CD14-positive monocyte (primary cell): ENCODE measurements at regions not wholly inside any gene's neighbourhood (a gene's known extent, or its start where the extent isn't known, plus 50 kb on each side); places are given as distances from the start of the nearest gene placed in this dataset.

Source experiments
- DNase-seq, 3 donors: peaks; one replicate each; pipeline ENCODE4 v3.0.0-alpha.2; 2011 to 2022
- H2AFZ ChIP-seq: 2 replicates; pipeline ENCODE4 v1.6.0; 2012; ENCODE audit warnings: mild to moderate bottlenecking, low read depth, low read length, inconsistent platforms; ENCODE audit not compliant: insufficient read depth, poor library complexity, severe bottlenecking
- H3K27ac ChIP-seq, 2 donors: 1 replicate in 1 of 2; 2 replicates in 1 of 2; pipeline ENCODE4 v1.5.1; 2012 to 2013; ENCODE audit warnings: low read length in 2 of 2, control low read depth in 1 of 2, inconsistent platforms in 1 of 2, low read depth in 1 of 2, mild to moderate bottlenecking in 1 of 2
- H3K27me3 ChIP-seq, 2 donors: one replicate each; pipeline versions ENCODE4 v1.6.0 to v1.6.1; 2011 to 2013; ENCODE audit warnings: low read length in 2 of 2; ENCODE audit not compliant: control insufficient read depth in 2 of 2, insufficient read depth in 2 of 2
- H3K36me3 ChIP-seq, 2 donors: replicated peaks in 1 of 2; 1 replicate in 1 of 2; 2 replicates in 1 of 2; pipeline versions ENCODE4 v1.5.1 to v1.6.1; 2012 to 2013; ENCODE audit warnings: low read length in 2 of 2, control low read depth in 1 of 2, inconsistent platforms in 1 of 2, mild to moderate bottlenecking in 1 of 2; ENCODE audit not compliant: insufficient read depth in 2 of 2, control insufficient read depth in 1 of 2
- H3K4me1 ChIP-seq, 2 donors: 1 replicate in 1 of 2; 2 replicates in 1 of 2; pipeline versions ENCODE4 v1.5.1 to v1.6.1; 2012 to 2013; ENCODE audit warnings: low read length in 2 of 2, control low read depth in 1 of 2, inconsistent platforms in 1 of 2, mild to moderate bottlenecking in 1 of 2, moderate library complexity in 1 of 2; ENCODE audit not compliant: insufficient read depth in 2 of 2, control insufficient read depth in 1 of 2
- H3K4me2 ChIP-seq: replicated peaks from 2 replicates; pipeline ENCODE3; 2012; ENCODE audit warnings: low read length, moderate library complexity, mild to moderate bottlenecking; ENCODE audit not compliant: poor library complexity, severe bottlenecking; ENCODE audit errors: extremely low read depth
- H3K4me3 ChIP-seq, 3 experiments: fragments of 200-600 bp in 1 of 3; sonication (generic) in 1 of 3; replicated peaks in 1 of 3; 1 replicate in 2 of 3; 2 replicates in 1 of 3; pipeline ENCODE4 v1.5.1; 2011 to 2013; ENCODE audit warnings: low read length in 3 of 3, mild to moderate bottlenecking in 3 of 3, control low read depth in 2 of 3, low read depth in 2 of 3, inconsistent platforms in 1 of 3, moderate library complexity in 1 of 3
- H3K79me2 ChIP-seq: 2 replicates; pipeline ENCODE4 v1.6.0; 2012; ENCODE audit warnings: mild to moderate bottlenecking, control low read depth, inconsistent platforms, low read length, moderate library complexity; ENCODE audit not compliant: insufficient read depth
- H3K9ac ChIP-seq: 2 replicates; pipeline ENCODE4 v1.6.0; 2017; ENCODE audit warnings: low read length, mild to moderate bottlenecking; ENCODE audit not compliant: insufficient read depth, poor library complexity, severe bottlenecking
- H3K9me3 ChIP-seq, 2 donors: replicated peaks in 1 of 2; 1 replicate in 1 of 2; 2 replicates in 1 of 2; pipeline versions ENCODE4 v1.5.1 to v1.6.1; 2012 to 2013; ENCODE audit warnings: low read length in 2 of 2, control low read depth in 1 of 2; ENCODE audit not compliant: control insufficient read depth in 1 of 2, insufficient read depth in 1 of 2
- H4K20me1 ChIP-seq: 2 replicates; pipeline ENCODE4 v1.6.0; 2012; ENCODE audit warnings: mild to moderate bottlenecking, low read length, control low read depth, moderate library complexity; ENCODE audit not compliant: insufficient read depth
- H3K27ac Mint-ChIP-seq, 7 donors: one replicate each; pipeline ENCODE4 v1.8.0; 2020; ENCODE audit warnings: mild to moderate bottlenecking in 7 of 7, mixed read lengths in 7 of 7, moderate library complexity in 6 of 7, inconsistent platforms in 2 of 7
- H3K27me3 Mint-ChIP-seq, 3 donors: one replicate each; pipeline ENCODE4 v1.8.0; 2021 to 2022; ENCODE audit warnings: low read depth in 3 of 3, mild to moderate bottlenecking in 3 of 3, mixed read lengths in 3 of 3, moderate library complexity in 3 of 3, inconsistent platforms in 1 of 3
- H3K36me3 Mint-ChIP-seq, 2 donors: one replicate each; pipeline ENCODE4 v1.8.0; 2020; ENCODE audit warnings: mixed read lengths in 2 of 2, inconsistent platforms in 1 of 2, mild to moderate bottlenecking in 1 of 2
- H3K4me1 Mint-ChIP-seq: one replicate; pipeline ENCODE4 v1.8.0; 2020; ENCODE audit warnings: mild to moderate bottlenecking, mixed read lengths
- H3K4me3 Mint-ChIP-seq, 2 donors: one replicate each; pipeline ENCODE4 v1.8.0; 2020; ENCODE audit warnings: mild to moderate bottlenecking in 2 of 2, mixed read lengths in 2 of 2, moderate library complexity in 1 of 2
- H3K9me3 Mint-ChIP-seq, 7 donors: one replicate each; pipeline ENCODE4 v1.8.0; 2020 to 2022; ENCODE audit warnings: mixed read lengths in 7 of 7, mild to moderate bottlenecking in 6 of 7, moderate library complexity in 6 of 7, inconsistent platforms in 2 of 7
- WGBS: methylation state at CpG from one replicate; pipeline ENCODE4 v1.1.5; 2013; ENCODE audit warnings: missing lambda C conversion rate; ENCODE audit not compliant: insufficient coverage; 5-methylcytosine and 5-hydroxymethylcytosine counted together
- intact Hi-C, 2 donors: fragments of 100-400 bp; cut with micrococcal nuclease; formaldehyde crosslinking; loops; one replicate each; pipeline versions ENCODE4 v1.15.0 to v1.15.1; 2023
- TF ChIP-seq, protein P1 (sequence below): fragments of 200-600 bp; IDR thresholded peaks from one replicate; pipeline ENCODE4 v1.8.0; 2022; ENCODE audit warnings: antibody characterized with exemption, mild to moderate bottlenecking

DNA sequence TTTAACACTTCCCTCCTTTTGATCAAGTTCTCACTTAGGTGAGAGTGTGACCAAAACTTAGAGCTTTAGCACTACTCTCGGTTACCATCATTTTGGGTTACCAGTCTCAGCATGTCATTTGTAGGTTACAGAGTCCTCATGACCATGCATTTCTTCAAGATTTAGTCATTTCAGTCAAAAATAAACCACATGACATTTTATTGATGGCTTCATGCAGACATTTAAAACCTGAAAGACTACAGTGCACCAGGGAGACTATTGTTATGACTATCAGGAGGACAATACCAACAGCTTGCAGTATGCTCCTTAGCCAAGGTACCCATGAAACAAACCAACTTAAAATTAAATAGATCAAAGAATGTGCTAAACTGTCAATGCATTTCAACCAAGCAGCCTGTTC, 498.1 kb upstream of the FSTL5 start:
- Histone ChIP-seq H3K27ac (no peak overlapping the region), H3K4me2 (no peak overlapping the region), H3K27me3 (no peaks in the 10 kb centered on the region), H3K36me3 (no peaks in the 10 kb centered on the region), H3K9me3 (no peaks in the 10 kb centered on the region), H3K4me3 (no peak overlapping the region), H3K79me2 (no peaks in the 10 kb centered on the region), H2AFZ (no peak overlapping the region), H3K9ac (no peak overlapping the region), H3K4me1 (no peaks in the 10 kb centered on the region), H4K20me1 (no peaks in the 10 kb centered on the region)
- no CpG with 5 or more reads among the region's 1 CpG for WGBS
- Mint-ChIP-seq H3K27ac (no peak overlapping the region), H3K36me3 (no peaks in the 10 kb centered on the region), H3K4me1 (no peaks in the 10 kb centered on the region), H3K9me3 (peaks cover 0 to 6% (median 2%) of the 10 kb centered on the region in 7 donors), H3K27me3 (no peaks in the 10 kb centered on the region), H3K4me3 (no peak overlapping the region)
- intact Hi-C loops = no loop called here
- no peak for DNase-seq
- TF ChIP-seq, protein P1, sequence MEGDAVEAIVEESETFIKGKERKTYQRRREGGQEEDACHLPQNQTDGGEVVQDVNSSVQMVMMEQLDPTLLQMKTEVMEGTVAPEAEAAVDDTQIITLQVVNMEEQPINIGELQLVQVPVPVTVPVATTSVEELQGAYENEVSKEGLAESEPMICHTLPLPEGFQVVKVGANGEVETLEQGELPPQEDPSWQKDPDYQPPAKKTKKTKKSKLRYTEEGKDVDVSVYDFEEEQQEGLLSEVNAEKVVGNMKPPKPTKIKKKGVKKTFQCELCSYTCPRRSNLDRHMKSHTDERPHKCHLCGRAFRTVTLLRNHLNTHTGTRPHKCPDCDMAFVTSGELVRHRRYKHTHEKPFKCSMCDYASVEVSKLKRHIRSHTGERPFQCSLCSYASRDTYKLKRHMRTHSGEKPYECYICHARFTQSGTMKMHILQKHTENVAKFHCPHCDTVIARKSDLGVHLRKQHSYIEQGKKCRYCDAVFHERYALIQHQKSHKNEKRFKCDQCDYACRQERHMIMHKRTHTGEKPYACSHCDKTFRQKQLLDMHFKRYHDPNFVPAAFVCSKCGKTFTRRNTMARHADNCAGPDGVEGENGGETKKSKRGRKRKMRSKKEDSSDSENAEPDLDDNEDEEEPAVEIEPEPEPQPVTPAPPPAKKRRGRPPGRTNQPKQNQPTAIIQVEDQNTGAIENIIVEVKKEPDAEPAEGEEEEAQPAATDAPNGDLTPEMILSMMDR = no peak

- intact Hi-C loops = no loop called here
- Mint-ChIP-seq H3K27ac (no peak overlapping the region), H3K4me3 (no peak overlapping the region), H3K9me3 (peaks cover 0 to 5% (median 0%) of the 10 kb centered on the region in 7 donors), H3K27me3 (no peaks in the 10 kb centered on the region), H3K36me3 (no peaks in the 10 kb centered on the region), H3K4me1 (no peaks in the 10 kb centered on the region)
- DNase-seq = no peak
- Histone ChIP-seq H3K4me3 (no peak overlapping the region), H3K4me2 (no peak overlapping the region), H3K79me2 (no peaks in the 10 kb centered on the region), H3K9ac (no peak overlapping the region), H3K9me3 (no peaks in the 10 kb centered on the region), H3K27me3 (no peaks in the 10 kb centered on the region), H3K36me3 (no peaks in the 10 kb centered on the region), H2AFZ (no peak overlapping the region), H4K20me1 (no peaks in the 10 kb centered on the region), H3K4me1 (no peaks in the 10 kb centered on the region), H3K27ac (no peak overlapping the region)
- TF ChIP-seq, protein P1 = no peak
- 100% methylated on average over 1 of the region's 1 CpG for WGBS
These were observed 495.9 kb upstream of the FSTL5 start for GRCh38 chr4:162659716-162660115.
